ENCODE measurements at regions not wholly inside any gene's neighbourhood (a gene's known extent, or its start where the extent isn't known, plus 50 kb on each side); places are given as distances from the start of the nearest gene placed in this dataset.
"Not testable (repeated sequence)": the region's sequence is repeated elsewhere in the genome, so short reads cannot be mapped to it uniquely, and the experiment has no call there.

DNA sequence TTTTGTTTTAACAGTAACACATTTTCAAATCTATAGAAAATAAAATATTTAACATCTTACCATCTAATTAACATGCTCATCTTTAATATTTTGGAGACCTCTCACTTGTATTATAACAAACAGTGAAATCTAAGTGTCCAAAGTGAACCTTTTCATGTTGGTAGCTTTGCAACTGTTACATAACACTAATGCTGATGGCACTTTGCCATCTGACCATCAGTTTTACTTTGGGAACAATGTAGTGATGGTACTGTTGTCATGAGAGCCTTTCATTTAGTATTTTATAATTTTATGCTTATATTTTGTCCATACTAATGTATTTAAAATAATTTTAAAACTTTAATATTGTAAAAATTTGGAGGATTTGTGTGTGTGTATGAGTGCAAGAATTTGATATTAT is 1017.0 kb upstream of the KCND2 start:
- no peak for DNase-seq (ENCODE audit: low spot score)
- in situ Hi-C loops (cut with MboI; ENCODE audit: low pct_unique_long_range_greater_than_20kb, low sequenced_read_pairs, unreplicated experiment), result loop anchor here (25.0 kb wide), 1 partner anchor 1306 kb away; no protein-coding TSS in a partner anchor
- TF ChIP-seq, protein P1, sequence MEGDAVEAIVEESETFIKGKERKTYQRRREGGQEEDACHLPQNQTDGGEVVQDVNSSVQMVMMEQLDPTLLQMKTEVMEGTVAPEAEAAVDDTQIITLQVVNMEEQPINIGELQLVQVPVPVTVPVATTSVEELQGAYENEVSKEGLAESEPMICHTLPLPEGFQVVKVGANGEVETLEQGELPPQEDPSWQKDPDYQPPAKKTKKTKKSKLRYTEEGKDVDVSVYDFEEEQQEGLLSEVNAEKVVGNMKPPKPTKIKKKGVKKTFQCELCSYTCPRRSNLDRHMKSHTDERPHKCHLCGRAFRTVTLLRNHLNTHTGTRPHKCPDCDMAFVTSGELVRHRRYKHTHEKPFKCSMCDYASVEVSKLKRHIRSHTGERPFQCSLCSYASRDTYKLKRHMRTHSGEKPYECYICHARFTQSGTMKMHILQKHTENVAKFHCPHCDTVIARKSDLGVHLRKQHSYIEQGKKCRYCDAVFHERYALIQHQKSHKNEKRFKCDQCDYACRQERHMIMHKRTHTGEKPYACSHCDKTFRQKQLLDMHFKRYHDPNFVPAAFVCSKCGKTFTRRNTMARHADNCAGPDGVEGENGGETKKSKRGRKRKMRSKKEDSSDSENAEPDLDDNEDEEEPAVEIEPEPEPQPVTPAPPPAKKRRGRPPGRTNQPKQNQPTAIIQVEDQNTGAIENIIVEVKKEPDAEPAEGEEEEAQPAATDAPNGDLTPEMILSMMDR (IDR thresholded peaks at IDR 0.05; ENCODE audit: extremely low read depth, insufficient read depth, missing control alignments), result no peak

GRCh38 chr7:119256446-119257131 is 1016.4 kb upstream of the KCND2 start:
- no peak for DNase-seq (ENCODE audit: low spot score)
- TF ChIP-seq, protein P1 (IDR thresholded peaks at IDR 0.05; ENCODE audit: extremely low read depth, insufficient read depth, missing control alignments), result no peak
- in situ Hi-C loops (cut with MboI; ENCODE audit: low pct_unique_long_range_greater_than_20kb, low sequenced_read_pairs, unreplicated experiment), result loop anchor here (25.0 kb wide), 1 partner anchor 1306 kb away; no protein-coding TSS in a partner anchor

DNA sequence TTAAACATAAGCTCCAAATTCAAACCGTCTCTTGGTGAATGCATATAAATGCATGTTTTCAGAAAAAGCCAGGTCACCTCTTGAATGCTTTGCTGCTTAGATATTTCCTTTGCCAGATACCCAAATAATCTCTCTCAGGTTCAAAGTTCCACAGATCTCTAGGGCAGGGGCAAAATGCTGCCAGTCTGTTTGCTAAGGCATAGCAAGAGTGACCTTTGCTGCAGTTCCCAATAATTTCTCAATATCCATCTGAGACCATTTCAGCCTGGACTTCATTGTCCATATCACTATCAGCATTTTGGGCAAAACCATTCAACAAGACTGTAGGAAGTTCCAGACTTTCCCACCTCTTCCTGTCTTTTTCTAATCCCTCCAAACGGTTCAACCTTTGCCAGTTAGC is 1006.2 kb upstream of the KCND2 start:
- not testable (repeated sequence) for DNase-seq (ENCODE audit: low spot score)
- in situ Hi-C loops (cut with MboI; ENCODE audit: low pct_unique_long_range_greater_than_20kb, low sequenced_read_pairs, unreplicated experiment), result loop anchor here (25.0 kb wide), 1 partner anchor 1296 kb away; no protein-coding TSS in a partner anchor

GRCh38 chr7:119270045-119270464 is 1002.9 kb upstream of the KCND2 start:
- in situ Hi-C loops (cut with MboI; ENCODE audit: low pct_unique_long_range_greater_than_20kb, low sequenced_read_pairs, unreplicated experiment), result loop anchor here (25.0 kb wide), 1 partner anchor 1292 kb away; no protein-coding TSS in a partner anchor
- TF ChIP-seq, protein P1 (IDR thresholded peaks at IDR 0.05; ENCODE audit: extremely low read depth, insufficient read depth, missing control alignments), result peak; percentile 91
- DNase-seq (ENCODE audit: low spot score), result peak; percentile 6

GRCh38 chr7:119270644-119271043 is 1002.3 kb upstream of the KCND2 start:
- DNase-seq (ENCODE audit: low spot score), result no peak
- TF ChIP-seq, protein P1 (IDR thresholded peaks at IDR 0.05; ENCODE audit: extremely low read depth, insufficient read depth, missing control alignments), result no peak
- in situ Hi-C loops (cut with MboI; ENCODE audit: low pct_unique_long_range_greater_than_20kb, low sequenced_read_pairs, unreplicated experiment), result loop anchor here (25.0 kb wide), 1 partner anchor 1292 kb away; no protein-coding TSS in a partner anchor

GRCh38 chr7:119271147-119271779 is 1001.7 kb upstream of the KCND2 start:
- TF ChIP-seq, protein P1 (IDR thresholded peaks at IDR 0.05; ENCODE audit: extremely low read depth, insufficient read depth, missing control alignments), result no peak
- in situ Hi-C loops (cut with MboI; ENCODE audit: low pct_unique_long_range_greater_than_20kb, low sequenced_read_pairs, unreplicated experiment), result loop anchor here (25.0 kb wide), 1 partner anchor 1291 kb away; no protein-coding TSS in a partner anchor
- no peak for DNase-seq (ENCODE audit: low spot score)

Measured in GM13977 (cell line).